Kidney capillary endothelial cell (primary cell): ENCODE measurements at regions not wholly inside any gene's neighbourhood (a gene's known extent, or its start where the extent isn't known, plus 50 kb on each side); places are given as distances from the start of the nearest gene placed in this dataset.

ENCODE experiments used
- DNase-seq: peaks from one replicate; pipeline ENCODE4 v3.0.0-alpha.2; 2018; ENCODE audit warnings: low spot score

- no peak for DNase-seq
These were observed 181.1 kb downstream of the TGFB2 start for GRCh38 chr1:218526198-218526580.

GRCh38 chr1:218527737-218528136 lies 182.6 kb downstream of the TGFB2 start:
- no peak for DNase-seq

- no peak for DNase-seq
These were observed 184.6 kb downstream of the TGFB2 start for GRCh38 chr1:218529646-218530300.

GRCh38 chr1:218531936-218532335 lies 186.8 kb downstream of the TGFB2 start:
- no peak for DNase-seq

GRCh38 chr1:218536296-218536986 lies 191.3 kb downstream of the TGFB2 start:
- no peak for DNase-seq

- DNase-seq = no peak
These were observed 192.2 kb downstream of the TGFB2 start for GRCh38 chr1:218537122-218537913.

GRCh38 chr1:218538341-218538740 lies 193.2 kb downstream of the TGFB2 start:
- DNase-seq = no peak

- no peak for DNase-seq
These were observed 201.2 kb downstream of the TGFB2 start for GRCh38 chr1:218546314-218546713.

GRCh38 chr1:218547957-218548730 lies 203.0 kb downstream of the TGFB2 start:
- DNase-seq = no peak

GRCh38 chr1:218548764-218549163 lies 203.6 kb downstream of the TGFB2 start:
- no peak for DNase-seq

GRCh38 chr1:218553197-218553596 lies 208.1 kb downstream of the TGFB2 start:
- no peak for DNase-seq

GRCh38 chr1:218556016-218556415 lies 210.9 kb downstream of the TGFB2 start:
- DNase-seq = no peak

GRCh38 chr1:218557731-218558130 lies 212.6 kb downstream of the TGFB2 start:
- DNase-seq = peak; percentile 79

GRCh38 chr1:218558271-218558810 lies 213.2 kb downstream of the TGFB2 start:
- DNase-seq = no peak

- no peak for DNase-seq
These were observed 220.2 kb downstream of the TGFB2 start for GRCh38 chr1:218565377-218565776.

- DNase-seq = no peak
These were observed 223.9 kb downstream of the TGFB2 start for GRCh38 chr1:218568962-218569550.

GRCh38 chr1:218570456-218570855 lies 225.3 kb downstream of the TGFB2 start:
- no peak for DNase-seq

- no peak for DNase-seq
These were observed 226.4 kb downstream of the TGFB2 start for GRCh38 chr1:218571491-218571890.

- DNase-seq = no peak
These were observed 226.9 kb downstream of the TGFB2 start for GRCh38 chr1:218572050-218572449.

- DNase-seq = no peak
These were observed 228.8 kb downstream of the TGFB2 start for GRCh38 chr1:218573925-218574324.

GRCh38 chr1:218575079-218575478 lies 229.9 kb downstream of the TGFB2 start:
- DNase-seq = no peak

- no peak for DNase-seq
These were observed 230.7 kb downstream of the TGFB2 start for GRCh38 chr1:218575856-218576255.
